Jurkat, Clone E6-1 (cell line): ENCODE measurements at regions not wholly inside any gene's neighbourhood (a gene's known extent, or its start where the extent isn't known, plus 50 kb on each side); places are given as distances from the start of the nearest gene placed in this dataset.
"Not testable (repeated sequence)": the region's sequence is repeated elsewhere in the genome, so short reads cannot be mapped to it uniquely, and the experiment has no call there.

Experiments
- DNase-seq: peaks from one replicate; pipeline ENCODE4 v3.0.0-alpha.2; 2011; ENCODE audit warnings: low read depth, low spot score
- H3K4me3 ChIP-seq: 2 replicates; pipeline ENCODE4 v1.5.1; 2011; ENCODE audit warnings: mild to moderate bottlenecking, low read length, control low read depth, moderate library complexity

DNA sequence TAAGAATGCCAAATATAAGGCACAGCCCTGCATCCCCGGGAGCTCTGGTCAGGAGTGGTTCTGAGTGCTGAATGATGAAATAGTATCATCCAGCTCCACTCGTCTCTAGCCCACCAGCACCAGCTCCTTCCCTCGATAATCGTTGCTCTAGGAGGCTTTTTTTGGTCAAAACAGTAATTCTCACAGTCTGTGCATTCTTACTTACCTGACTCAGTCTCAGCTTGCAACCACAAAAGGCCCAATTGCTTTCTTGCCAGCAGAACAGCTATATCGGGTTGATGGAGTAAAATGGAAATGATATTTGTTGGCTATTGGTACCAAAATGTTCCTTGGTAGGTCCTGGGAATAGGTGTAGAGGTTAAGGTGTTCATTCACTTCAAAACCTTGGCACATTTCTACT is 94.8 kb downstream of the BMP4 start:
- no peak overlapping the region for H3K4me3 ChIP-seq
- DNase-seq = no peak

DNA sequence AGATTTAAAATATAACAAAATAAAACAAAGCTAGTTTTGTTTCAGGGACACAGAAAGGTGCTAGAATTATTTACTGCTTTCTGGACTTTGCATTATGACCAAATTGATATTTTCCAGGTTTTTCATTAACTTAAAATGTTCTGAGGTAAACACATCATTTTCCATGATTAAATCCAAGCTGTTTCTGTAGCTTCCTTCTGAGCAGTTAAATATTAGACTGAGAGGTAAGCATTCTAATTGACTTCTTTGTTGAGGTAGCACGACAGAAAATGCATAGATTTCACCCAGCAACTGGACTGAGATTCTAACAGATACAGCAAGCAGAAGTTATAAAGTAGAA is 98.3 kb downstream of the BMP4 start:
- H3K4me3 ChIP-seq = no peak overlapping the region
- DNase-seq = no peak

DNA sequence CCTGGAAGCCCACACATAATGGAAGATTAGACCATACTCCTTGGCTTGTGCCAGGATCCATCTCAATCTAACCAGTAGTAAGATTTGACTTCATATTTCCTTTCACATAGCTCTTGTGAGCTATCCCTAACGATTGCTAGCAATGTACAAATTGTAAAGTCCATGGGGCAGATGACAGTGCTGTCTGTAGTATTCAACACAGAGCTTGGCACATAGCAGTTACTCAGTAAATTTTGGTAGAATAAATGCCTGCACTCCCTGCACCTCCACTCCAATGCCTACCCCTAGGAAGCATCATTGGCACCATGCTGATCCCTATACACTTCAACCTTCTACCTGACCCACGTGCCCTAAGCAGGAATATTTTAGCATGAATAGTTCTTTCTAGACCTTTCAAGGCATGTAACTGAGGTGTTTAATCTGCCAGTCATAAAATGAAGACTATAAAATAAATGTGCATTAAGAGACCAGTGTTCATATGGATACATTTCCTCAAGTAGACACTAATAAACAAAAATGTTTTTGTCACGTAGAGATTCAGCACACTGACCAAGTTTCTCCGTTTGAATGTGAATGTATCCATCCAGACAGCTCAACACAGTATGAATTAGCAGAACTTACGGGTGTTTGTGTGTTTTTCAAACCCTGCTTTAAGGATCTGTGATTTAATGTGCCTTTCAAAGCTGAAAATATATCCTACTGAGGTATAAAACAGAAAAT is 98.8 kb downstream of the BMP4 start:
- no peak overlapping the region for H3K4me3 ChIP-seq
- DNase-seq = no peak

DNA sequence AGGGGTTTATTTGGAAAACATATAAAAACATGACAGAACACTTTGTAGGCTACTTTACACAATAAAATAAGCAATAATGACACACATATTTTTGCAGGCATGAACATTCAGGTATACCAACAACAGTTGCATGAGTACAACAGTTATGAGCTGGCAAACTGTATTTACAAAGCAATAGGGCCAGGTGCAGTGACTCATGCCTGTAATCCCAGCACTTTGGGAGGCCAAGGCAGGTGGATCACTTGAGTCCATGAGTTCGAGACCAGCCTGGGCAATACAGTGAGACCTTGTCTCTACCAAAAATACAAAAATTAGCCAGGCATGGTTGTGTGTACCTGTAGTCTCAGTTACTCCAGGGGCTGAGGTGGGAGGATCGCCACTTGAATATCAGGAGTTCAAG is 101.1 kb downstream of the BMP4 start:
- no peak for DNase-seq

DNA sequence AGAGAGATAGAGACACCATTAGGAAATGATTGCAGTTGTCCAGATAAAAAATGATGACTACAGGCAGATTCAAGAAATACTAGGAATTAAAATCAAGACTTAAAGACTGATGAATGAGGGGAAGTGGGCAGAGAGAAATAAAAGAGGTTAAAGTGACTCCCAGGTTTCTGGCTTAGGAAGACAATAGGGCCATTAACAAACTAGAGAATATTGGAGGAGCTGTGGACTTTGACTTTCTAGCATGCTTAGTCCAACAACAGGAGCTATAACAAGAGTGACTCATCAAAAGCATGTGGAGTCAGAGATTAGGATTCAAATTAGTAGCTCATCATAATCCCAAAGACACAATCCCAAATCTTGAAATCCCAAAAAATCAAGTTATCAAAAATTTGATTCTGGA is 101.5 kb downstream of the BMP4 start:
- H3K4me3 ChIP-seq = no peak overlapping the region
- DNase-seq = no peak

More for the DNA sequence above, 101.1 kb downstream of the BMP4 start:
- no peak overlapping the region for H3K4me3 ChIP-seq

DNA sequence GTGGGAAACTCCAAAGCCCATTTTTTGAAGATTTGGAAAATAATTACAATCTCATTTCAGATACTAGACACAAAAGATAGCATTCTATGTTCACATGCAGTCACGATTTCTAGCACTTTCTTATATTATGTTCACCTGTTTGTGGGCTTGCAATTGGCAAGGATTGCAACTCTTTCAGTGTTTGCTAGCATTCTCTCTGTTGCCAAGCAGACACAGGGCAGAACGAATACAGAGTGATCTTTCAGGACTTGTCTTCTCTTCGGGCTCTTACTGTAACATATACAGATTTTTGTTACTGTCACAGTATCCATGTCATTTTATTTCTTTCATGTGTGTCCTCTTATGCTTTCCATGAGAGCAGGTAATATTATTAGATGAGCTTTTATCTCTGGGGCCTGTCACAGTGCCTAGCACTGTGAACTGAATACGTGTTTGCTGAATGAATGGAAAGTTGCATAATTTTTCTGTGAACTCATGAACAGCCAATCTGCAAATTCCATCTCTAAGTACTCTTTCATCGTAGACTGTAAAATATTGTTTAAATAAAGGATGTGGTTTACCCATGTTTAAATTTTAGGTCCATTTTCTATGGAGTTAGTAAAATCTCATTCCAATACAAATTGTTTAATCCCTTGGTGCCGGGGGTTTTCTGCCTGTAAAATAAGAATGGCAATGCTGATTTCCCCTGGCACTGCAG is 105.1 kb downstream of the BMP4 start:
- DNase-seq = no peak
- H3K4me3 ChIP-seq = no peak overlapping the region

DNA sequence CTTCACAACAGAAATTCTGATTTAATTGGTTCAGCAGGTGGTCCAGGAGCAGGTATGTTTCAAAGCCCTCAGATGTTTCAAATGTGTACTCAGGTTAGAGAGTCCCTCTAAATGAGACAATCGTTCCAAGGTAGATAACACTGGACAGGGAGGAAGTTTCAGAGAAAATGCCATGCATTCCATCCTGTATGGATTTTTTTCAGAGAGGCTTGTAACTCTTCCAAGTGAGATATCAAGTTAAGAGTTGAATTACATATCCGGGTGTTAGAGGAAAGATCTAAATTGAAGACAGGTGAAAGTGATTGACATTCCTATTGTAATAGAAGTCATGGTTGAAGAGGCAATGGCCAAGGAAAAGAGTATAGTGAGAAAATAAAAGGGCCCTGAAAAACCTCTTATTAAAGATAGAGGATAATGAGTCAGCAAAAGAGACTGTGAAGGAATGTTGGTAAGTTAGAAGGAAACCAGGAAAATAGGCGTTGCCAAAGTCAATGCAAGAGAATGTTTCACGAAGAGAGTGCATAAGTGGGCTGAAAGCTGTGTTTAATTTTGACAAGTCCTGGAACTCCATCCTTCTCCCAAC is 105.8 kb downstream of the BMP4 start:
- no peak for DNase-seq
- H3K4me3 ChIP-seq = no peak overlapping the region

DNA sequence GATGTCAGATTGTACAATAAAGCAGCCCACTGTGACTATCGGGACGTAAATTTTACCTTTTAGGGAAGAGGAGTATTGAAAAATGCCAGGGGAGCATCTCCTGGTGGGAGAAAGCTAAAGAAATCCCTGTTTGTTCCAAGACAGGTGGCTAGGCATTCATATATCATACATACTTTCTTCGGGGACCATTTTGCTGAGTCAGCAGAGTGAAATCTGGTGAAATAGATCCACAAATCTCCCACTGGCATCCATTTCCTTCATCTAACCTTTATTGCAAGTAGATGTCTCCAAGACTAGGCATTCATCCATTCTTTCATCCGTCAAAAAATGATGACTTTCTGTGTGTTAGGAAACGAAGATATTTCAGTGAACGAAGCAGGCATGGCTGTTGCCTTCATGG is 107.1 kb downstream of the BMP4 start:
- no peak for DNase-seq
- no peak overlapping the region for H3K4me3 ChIP-seq

DNA sequence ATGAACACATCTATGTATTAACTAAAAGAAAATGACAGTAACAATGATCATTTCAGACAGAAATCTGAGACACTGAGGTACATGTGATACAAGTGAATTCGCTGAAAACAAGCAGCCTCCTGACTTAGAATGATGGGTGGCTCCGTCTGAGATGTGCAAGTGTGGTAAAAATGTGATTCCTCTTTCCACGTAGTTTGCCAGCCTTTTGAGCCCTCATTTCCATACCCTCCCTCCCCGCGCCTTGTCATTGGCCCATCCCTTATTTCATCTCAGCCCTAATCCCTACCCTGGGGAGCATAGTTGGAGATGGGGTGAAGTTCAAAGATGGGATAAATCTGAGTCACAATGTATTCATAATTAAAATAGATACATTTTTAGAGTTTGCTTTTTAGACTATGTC is 107.8 kb downstream of the BMP4 start:
- no peak overlapping the region for H3K4me3 ChIP-seq
- DNase-seq = no peak

DNA sequence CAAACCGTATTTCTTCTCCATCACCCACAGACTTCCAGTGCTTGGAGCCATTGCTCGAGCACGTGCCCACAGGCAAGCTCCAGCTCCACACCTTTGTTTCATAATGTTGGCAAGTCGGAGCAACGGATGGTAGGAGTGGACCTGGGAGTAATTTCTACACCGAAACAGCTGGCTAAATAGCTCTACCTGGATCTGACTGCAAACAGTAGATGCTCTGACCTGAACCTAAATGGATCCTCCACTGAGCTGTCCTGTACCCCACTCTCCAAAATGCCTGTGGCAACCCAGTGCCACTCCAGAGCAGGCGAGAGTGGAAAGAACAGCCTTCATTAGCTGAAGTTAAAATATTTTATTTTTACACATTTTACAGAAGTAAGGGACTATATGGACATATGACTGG is 108.7 kb downstream of the BMP4 start:
- DNase-seq = no peak
- no peak overlapping the region for H3K4me3 ChIP-seq

DNA sequence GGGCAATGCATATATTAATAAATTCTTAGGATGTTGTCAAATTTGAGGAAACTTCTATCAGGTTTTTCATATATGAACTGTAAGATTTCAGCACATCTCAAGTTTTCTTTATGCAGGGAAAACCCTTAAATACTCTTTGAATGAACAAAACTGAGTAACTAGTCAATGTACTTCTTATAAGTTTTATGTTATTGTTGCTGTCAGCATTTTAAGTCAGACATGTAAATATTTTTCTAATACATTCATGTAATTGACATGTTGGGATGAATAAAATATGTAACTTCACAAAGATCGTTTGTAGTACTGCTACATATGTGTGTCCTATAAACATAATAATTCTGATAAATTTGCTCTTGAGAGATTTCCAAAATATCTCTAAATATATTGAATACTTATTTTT is 109.6 kb downstream of the BMP4 start:
- DNase-seq = no peak
- no peak overlapping the region for H3K4me3 ChIP-seq

DNA sequence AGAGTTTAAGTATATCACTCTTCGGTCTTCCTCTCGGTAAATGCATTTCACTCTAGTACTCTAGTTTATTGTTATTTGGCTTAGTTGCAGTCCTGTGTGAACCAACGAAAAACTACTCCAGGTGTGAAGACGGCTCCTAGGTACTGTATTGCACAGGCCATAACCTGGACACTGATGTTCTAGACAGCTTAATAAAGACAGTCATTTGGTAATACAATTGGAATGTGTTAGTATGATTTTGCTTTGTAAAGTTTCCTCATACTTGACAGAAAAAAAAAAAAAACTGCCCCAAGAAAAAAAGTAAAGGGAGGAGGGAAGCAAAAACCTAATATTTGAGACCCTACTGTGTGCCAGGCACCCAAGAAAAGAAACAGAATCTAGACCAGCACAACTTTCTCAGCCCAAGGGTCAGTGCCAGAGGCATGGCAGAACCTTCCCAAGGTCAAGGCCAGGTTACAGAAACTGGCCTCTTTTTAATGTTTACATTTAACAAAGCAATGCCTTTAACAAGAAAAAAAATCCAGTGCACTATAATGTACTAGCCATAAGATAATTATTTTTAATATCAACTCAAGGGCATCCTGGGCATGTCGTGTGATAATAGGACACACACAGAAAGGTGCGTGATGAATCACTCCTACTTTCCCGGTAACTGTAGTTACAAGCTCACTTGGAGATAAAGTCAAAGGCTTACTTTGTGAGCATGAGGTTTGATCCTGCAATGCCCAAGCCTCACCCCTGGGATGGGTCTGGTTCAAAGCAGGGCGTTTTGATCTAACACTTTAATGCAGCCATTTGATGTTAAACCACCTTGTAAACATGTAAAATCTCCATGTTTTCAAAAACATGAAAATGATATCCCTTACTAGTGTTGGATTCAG is 110.6 kb downstream of the BMP4 start:
- no peak for DNase-seq
- H3K4me3 ChIP-seq = no peak overlapping the region

DNA sequence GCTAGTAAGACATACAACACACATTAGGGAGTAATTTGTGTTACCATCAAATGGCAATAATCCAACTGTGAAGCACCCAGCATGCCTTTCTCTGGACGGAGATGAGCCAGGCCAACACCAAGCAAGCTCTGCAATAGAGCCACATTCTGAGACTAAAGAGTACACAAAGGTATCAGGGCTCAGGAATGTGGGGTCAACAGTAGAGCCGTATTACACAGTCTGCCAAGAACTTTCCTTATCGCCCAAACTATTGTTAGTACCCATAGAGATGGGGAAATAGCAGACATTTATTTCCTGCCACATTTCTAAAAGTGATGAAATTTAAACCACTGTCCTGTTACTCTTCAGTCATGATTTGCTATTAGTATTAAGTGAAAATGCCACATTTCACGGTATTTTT is 113.7 kb downstream of the BMP4 start:
- no peak for DNase-seq
- H3K4me3 ChIP-seq = no peak overlapping the region

DNA sequence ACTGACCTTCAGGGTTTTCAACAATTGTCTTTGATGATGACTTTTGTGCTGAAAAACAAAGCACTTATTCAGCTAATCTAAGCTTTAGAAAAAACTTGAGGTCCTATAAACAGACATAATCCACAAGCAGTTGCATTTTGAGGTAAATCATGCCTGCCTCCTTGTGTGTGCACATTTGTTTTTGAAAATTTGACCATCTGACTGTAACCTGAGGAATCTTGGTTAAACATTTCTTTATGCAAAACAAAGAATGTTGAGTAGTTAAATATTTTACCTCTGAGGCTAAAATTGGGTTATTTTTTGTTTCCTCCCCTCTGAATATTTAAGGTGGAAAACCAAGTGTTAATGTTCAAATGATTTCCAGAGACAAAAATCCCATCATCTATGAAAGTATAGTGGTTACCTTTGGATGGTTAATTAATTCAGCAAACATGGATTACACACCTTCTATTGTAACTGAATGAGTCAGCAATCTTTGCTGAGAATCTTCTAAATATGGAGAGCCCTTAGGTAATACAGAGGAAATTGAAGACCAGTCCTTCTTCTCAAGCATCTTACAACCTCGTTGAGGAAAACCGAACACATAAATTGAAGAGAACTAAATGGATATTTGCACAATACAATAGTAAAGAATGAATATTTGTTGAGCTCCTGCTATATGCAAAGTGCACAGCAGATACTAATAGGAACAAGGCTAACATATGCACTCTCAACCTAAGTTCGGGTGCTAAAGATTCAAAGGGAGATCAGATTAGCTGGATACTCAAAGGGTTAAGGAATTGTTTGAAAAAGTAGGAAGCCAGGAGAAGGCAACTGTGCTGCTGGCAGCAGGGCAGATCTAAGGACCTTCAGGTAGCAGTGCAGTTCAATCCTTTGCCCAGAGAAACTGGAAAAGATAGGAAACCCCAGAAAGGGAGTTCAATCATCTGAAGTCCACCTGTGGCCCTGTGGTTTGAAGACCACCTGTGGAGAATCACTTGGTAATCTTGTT is 115.2 kb downstream of the BMP4 start:
- H3K4me3 ChIP-seq = no peak overlapping the region
- DNase-seq = no peak

DNA sequence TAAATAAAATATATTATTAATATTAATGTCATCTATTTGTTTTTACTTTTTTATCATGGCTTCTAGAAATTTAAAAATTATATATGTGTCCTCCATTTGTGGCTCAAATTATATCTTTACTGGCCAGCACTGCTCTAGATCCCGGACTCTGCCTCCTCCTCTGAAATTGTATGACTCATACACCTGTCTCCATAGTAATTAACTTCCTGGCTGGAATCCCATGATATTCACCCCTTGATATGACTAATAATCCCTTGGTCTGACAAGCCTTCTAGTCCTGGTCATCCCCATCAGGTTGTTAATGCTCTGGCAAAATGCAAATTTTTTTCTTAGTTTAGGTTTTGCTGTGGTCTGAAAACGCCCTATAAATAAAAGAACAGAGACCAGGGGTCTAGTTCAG is 116.2 kb downstream of the BMP4 start:
- DNase-seq = no peak
- H3K4me3 ChIP-seq = no peak overlapping the region

DNA sequence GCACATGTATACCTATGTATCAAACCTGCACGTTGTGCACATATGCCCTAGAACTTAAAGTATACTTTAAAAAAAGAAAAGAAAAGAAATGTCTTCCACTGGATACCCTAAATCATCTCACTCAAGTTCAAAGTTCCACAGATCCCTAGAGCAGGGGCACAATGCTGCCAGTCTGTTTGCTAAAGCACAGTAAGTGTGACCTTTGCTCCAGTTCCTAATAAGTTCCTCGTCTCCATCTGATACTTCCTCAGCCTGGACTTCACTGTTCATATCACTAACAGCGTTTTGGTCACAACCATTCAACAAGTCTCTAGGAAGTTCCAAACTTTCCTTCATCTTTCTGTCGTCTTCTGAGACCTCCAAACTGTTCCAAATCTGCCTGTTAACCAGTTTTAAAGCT is 118.3 kb downstream of the BMP4 start:
- no peak overlapping the region for H3K4me3 ChIP-seq
- no peak for DNase-seq

DNA sequence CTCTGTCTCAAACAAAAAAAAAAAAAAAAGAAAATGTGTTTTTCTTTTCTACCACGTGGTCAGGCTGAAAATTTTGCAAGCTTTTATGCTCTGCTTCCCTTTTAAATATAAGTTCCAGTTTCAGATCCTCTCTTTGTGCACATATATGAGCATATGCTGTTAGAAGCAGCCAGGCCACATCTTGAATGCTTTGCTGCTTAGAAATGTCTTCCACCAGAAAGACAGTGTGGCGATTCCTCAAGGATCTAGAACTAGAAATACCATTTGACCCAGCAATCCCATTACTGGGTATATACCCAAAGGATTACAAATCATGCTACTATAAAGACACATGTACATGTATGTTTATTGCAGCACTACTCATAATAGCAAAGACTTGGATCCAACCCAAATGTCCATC is 119.0 kb downstream of the BMP4 start:
- not testable (repeated sequence) for H3K4me3 ChIP-seq, DNase-seq

DNA sequence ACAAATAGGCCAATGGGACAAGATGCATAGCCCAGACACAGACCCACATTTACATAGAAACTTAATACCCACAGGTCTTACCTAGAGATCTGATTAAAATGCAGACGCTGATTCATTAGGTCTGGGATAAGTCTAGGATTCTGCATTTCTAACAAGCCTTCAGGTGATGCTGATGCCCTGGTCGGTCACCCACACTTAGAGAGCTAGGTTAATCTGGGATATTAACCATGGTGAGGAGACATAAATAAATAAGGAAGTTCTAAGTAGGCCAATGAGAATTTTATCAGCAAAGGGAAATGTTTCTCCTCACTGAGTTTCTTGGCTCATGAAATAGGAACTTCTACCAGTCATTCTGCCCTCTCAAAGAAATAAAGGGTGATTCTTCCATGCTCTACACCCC is 120.1 kb downstream of the BMP4 start:
- DNase-seq = no peak

DNA sequence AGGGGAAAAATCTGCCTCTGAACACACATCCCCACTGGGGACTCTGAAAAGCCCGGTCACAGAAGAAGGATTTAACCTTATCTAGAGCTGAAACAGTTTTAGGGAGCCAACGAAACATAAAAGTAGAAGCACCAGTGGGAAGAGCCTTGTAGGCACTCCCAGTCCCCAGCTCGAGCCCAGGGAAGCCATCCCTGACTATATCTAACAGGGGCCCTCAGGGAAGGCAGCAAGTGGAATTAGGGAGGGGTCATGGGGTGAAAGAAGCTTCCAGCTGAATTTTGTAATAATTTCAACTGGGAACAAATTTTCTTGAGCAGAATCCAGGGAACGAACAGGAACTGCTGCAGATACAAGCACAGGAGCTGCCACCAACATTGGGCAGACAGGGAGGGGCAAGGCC is 127.8 kb downstream of the BMP4 start:
- no peak overlapping the region for H3K4me3 ChIP-seq
- no peak for DNase-seq

More for the DNA sequence above, 120.1 kb downstream of the BMP4 start:
- no peak overlapping the region for H3K4me3 ChIP-seq
